GM21367 (cell line): ENCODE measurements at regions not wholly inside any gene's neighbourhood (a gene's known extent, or its start where the extent isn't known, plus 50 kb on each side); places are given as distances from the start of the nearest gene placed in this dataset.
"Not testable (repeated sequence)": the region's sequence is repeated elsewhere in the genome, so short reads cannot be mapped to it uniquely, and the experiment has no call there.

Experiments used
- ATAC-seq: cut with Tn5 transposase; IDR thresholded peaks from one replicate; pipeline ENCODE4 v1.9.1; 2021; ENCODE audit not compliant: unreplicated experiment

DNA sequence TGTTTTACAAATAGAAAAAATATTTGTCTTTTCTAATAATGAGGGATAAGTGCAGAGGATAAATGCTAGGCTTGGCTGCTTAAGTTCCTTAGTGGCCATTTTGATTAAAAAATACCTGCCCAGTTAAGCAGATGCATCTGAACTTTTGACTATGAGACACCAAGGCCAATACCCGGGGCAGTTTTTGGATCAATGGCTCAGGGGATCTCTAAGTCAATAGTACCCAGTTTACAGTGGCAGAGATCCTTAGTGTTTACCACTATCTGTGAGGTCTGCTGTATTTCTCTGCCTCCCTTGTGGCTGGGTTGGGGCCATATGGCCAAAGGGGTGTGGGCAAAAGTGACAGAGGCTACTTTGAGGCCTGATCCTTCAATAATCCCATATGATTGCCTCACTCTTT lies 184.5 kb upstream of the MAST4 start:
- no peak for ATAC-seq

DNA sequence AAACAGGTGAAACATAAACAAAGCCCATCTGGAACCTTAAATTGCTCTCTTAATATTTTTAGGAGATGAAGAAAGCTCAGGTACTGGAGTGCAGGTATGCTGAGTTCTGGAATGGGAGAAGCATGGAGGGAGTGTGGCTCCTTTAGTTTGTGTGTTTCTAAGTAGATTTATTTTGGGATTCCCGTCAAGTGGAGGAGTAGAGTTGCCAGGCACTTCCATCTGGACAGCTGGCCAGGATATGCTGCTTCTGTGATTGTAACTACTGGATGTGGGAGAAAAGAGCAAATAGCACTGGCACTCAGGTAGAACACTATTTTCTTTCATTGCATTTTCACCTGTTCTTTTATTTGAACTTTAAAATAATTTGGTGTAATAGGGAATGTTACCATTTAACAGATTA lies 182.3 kb upstream of the MAST4 start:
- ATAC-seq = no peak

DNA sequence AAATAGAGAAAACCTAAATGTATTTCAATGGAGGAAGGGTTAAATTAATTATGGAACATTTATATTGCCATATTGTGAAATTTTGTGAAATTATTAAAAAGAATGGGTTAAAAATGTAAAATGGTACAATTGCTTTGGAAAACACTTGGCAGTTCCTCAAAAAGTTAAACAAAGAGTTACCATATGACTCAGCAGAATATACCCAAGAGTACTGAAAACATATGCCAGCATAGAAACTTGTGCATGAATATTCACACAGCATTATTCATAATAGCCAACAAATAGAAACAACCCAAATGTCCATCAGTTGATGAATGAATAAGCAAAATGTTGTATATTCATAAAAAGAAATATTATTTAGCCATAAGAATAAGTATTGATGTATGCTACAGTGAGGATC lies 181.0 kb upstream of the MAST4 start:
- ATAC-seq = no peak

DNA sequence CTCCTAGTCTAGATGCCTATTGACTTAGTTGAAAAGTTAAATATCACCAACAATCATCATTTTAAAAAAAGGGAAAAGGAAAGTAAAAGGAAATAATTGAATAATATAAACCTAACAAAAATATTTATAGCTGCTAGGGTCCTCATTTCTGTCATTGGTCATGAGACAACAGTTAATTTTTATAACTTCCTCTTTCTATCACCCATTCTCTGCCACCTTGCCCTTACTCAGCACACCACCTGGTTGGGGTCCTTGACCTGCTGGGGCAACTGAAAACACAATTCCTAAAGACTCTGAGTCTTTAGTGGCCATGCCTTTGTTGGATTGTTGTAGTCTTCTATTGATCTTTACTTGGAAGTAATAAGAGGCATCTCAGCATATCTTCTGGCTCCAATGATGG lies 179.5 kb upstream of the MAST4 start:
- no peak for ATAC-seq

DNA sequence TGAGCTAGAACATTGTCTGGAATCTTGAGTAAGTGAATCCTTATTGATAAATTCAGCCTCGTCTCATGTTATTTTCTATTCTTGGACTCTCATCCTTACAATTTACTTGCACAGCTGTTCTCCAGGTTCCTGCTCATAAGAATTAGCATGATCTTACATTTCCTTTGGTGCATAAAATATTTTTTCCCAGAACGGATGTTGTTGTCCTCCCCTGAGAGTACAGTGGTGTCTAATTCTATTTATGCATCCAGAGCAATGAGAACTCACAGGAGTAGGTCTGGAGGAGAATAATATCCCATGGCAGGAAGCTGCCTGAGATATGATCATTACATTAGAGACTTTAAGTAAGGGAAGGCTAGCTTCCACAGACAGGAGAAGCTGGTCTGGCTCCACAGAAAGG lies 178.4 kb upstream of the MAST4 start:
- ATAC-seq = no peak

DNA sequence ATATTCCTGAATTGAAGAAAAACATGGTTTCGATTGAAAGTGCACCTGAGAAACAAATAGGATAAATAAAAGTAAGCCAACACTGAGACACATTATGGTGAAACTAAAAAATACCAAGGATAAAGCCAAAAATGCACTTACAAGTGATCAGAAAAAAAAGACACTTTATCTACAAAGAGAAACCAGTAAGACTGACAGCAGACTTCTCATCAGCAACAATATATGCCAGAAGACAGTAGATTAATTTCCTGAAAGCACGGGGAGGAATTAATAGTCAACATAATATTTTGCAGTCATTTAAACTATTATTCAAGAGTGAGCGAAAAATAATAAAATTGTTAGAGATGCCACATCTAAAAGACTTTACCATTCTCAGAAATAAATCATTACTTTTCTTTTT lies 172.7 kb upstream of the MAST4 start:
- ATAC-seq = no peak

DNA sequence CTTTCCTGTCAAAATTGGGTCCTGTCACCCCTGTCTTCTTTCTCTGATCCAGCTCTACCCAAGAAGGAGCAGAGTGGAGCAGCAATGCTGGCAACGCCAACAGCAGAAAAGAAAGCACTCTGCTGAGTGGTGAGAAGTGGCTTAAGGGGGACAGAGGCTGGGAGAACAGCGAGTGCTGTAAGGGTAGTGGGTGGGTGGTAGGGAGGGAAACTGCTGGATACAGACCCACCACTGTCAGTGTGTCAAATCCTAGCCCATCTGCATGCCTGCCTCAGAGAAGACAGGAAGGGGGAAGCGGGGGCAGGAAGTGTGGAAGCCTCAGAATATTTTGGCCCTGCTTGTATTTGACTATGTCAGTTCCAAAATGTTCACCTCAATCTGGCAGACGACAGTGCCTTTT lies 170.4 kb upstream of the MAST4 start:
- ATAC-seq = no peak

DNA sequence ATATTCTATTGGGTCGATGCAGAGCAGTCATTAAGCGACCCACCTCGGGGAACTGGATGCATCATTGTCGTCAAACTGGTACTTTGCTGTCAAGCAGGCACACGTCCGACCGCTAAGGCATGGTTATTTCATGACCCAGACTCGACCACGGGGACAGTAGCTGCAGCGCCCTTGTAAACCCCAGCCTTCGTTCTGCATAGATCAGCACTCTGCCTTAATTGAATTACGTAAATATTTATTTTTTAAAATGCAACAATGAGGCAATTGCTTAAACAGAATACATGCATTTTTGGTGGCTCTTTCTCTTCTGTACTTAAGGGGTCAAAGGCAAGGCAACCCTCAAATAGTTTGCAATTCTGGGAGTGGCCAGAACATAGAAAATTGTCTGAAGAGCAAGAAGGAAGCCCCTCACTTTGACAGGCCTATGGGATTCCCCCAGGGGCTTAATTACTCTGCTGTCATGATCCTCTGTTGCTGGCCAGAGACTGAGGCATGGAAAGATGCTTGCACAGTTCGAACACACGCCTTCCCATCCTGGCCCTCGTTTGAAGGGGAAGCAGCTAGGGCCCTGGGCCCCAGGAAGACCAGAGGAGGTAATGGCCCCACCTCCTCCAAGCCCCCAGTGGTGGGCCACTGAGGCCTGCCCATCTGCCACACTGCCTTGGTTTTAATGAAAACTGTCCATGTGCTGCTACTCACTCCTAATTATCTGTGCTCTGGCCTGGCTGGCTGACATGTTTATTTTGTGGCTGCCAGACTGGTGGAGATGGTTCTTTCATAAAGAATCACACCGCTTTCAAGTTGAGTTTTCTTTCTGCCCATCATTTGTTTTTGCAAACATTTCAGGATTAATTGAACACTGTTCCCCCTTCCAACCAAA lies 169.7 kb upstream of the MAST4 start:
- no peak for ATAC-seq

DNA sequence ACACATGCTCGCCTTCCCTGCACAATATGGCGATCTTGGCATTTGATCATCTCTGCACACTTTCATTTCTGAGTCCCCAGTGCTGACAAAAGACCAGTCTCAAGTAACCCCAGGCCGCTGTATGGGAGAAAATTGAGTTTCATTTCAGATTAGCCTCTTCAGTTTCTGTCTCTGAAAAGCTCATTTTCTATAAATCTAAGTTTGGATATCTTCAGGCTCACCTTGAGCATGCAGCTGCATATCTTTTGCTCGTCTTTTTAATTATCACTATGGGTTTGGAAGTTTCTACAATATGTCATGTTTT lies 169.1 kb upstream of the MAST4 start:
- ATAC-seq = no peak

DNA sequence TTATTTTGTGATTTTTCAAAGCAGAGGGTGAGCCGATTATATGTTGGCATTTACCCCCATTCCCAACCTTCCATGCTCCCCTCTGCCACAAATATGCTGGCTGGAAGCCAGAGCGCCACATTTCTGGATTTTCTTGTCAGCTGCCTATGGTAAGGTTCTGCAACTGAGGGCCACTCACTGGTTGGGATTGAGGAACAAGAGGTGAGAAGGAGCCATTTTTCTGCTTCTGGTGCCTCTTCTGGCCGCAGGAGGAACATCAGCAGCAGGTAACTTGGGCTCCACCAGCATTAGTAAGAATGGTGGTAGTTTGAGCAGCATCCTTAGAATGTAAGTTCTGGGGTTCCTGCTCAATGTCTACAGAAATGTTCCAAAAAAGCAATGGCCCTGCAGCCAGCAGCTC lies 159.5 kb upstream of the MAST4 start:
- ATAC-seq = no peak

DNA sequence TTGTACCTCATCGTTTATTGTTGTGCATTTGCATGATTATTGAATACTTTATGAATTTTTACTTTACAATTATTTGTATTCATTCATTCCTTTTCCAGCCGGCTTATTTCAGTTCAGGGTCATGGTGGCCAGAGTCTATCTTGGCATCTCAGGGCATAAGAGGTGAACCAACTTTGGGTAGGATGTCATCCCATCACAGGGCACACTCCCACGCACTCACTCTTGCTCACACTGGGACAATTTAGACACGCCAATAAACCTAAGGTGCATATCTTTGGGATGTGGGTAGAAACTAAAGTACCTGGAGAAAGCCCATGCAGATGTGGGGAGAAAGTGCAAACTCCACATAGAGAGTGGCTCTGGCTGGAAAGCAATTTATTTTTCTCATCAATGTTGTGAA lies 158.1 kb upstream of the MAST4 start:
- no peak for ATAC-seq

DNA sequence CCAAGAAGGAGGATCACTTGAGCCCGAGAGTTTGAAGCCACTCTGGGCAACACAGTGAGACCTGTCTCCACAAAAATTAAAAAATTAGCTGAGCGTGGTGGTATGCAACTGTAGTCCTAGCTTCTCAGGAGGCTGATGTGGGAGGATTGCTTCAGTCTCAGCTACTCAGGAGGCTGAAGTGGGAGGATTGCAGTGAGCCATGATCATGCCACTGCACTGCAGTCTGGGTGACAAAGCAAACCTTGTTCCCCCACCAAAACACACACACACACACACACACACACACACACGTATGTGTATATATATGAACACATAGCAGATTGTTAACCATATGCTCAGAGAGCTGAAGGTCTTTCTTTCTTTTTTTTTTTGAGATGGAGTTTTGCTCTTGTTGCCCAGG lies 157.5 kb upstream of the MAST4 start:
- ATAC-seq = no peak

DNA sequence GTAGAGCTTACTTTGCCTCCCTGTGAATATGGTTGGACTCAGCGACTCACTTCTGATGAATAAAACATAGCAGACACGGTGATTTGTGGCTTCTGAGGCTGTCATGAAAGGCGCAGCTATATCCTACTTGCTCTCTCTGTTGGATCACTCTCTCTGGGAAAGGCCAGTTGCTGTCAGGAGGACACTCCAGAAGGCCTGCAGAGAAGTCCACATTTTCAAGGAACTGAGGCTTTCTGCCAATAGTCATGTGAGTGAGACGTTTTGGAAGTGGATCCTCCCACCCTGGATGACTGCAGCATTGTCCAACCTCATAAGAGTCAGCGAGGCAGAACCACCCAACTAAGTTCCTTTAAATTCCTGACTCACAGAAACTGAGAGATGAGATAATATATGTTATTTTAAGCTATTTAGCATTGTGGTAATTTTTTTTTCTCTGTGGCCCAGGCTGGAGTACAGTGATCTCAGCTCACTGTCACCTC lies 156.0 kb upstream of the MAST4 start:
- ATAC-seq = no peak

DNA sequence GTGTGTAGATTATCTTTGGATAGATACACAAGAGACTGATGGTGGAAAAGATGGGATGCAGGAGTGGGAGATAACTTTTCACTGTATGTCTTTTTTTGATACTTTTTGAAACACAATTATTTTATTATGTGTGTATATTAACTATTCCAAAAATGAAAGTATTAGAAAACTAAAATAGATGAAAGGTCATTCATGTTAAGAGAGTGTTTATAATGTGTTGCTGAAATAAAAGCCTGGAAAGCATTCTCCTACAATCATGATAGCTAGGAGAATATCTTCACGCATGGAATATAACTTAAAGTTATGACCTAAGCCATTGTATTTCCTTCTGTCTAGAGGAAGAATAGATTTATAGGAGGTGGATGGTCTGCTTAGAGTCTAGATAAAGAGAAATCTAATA lies 154.8 kb upstream of the MAST4 start:
- ATAC-seq = no peak

DNA sequence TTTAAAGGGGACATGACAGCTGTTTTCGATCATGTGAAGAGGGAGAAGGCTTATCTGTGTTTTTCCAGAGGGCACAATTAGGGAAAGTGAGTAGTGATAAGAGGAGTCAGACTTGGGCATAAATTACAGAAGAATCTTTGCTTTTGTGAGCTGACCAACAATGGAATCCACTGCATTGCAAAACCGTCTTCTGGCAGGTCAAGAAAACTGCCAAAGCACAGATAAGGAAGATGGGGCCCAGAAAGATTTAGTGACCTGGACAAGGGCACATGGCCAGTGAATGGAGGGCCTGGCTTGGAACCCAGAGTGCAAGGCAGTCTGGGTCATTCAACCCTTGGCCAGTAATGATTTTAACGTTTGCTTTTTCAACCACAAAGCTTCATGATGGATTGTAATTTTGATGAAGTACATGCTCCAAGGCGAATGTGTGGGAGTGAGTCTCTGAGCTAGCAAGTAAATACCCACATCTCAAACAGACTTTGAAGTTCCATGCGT lies 153.2 kb upstream of the MAST4 start:
- ATAC-seq = no peak

DNA sequence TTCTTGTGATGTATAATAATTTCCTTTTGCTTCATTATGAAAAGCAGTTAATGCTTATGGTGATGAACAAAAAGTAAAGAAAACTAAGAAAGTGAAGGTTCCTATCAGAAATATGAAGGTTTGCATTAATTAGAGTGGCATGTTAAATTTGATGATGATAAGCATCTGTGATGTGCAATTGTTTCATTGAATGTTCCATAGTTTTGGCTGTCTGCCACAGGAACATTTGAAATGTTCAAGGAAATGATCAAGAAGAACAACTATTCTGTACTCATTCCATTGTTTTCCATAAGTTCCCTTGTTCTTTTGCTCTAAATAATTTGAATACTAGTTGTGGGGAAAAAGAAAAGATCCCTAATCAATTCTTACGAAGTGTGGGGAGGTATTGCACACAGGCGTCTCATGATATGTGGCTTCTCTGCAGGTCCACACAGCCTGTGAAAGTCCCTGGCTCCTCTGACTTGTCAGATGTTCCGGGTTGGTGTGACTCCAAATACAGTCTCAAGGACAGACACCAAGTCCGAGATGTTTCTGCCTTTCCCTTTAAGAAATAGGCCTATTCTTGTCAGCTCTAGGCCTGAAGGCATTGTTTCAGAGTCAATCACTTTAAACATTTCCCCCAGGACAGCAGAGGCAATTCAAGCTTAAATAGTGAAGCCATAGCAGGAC lies 152.6 kb upstream of the MAST4 start:
- no peak for ATAC-seq

DNA sequence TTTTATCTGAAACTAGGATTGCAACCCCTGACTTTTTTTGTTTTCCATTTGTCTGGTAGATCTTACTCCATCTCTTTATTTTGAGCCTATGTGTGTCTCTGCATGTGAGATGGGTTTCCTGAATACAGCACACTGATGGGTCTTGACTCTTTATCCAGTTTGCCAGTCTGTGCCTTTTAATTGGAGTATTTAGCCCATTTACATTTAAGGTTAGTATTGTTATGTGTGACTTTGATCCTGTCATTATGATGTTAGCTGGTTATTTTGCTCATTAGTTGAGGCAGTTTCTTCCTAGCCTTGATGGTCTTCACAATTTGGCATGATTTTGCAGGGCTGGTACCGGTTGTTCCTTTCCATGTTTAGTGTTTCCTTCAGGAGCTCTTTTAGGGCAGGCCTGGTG lies 148.1 kb upstream of the MAST4 start:
- not testable (repeated sequence) for ATAC-seq

DNA sequence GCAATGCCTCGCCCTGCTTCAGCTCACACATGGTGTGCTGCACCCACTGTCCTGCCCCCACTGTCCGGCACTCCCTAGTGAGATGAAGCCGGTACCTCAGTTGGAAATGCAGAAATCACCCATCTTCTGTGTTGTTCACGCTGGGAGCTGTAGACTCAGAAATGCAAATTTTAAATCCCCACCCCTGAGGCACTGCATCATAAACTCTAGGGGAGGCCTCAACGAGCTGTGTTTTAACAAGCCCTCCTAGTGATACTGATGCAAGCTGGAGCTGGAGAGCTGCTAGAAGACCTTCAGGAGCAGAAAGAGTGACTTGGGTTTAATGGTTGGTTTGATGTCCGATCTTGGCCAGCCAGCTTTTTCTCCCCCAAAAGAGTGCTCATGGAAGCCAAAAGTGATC lies 146.0 kb upstream of the MAST4 start:
- ATAC-seq = no peak

DNA sequence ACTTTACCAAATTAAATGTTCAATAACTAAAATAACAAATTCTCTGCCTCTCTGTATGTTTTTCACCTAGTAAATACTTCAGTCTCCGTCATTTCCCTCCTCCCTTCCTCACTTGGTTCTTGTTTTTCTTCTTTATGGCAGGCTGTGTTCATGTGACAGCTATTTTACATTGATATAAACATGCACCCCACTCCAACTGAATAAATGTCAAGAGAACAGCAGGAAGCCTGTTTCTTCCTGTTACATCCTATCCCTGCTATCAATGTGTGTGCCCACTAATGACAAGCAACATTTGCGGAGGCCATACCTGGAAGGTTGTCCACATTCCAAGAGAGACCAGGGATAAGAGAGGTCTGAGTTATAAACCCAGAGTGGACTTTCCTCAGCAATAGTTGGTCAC lies 145.2 kb upstream of the MAST4 start:
- ATAC-seq = no peak

DNA sequence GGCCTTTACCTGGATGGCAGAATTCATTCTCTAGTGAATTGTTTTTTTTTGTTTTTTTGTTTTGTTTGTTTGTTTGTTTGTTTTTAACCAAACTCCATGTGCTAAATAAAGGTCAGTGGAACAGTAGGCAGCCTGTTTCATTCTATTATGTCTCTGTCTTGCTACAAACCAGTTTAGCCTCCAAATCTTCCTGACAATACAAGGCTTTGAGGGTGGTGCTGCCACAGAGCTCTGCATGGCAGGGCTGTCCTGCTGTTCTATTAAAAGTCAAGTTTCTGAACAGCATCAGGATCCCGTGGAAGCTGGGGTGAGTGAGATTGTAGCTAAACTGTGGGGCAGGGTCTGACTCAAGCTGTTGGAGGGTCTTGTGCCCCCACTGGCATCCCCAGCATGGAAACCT lies 144.1 kb upstream of the MAST4 start:
- no peak for ATAC-seq

DNA sequence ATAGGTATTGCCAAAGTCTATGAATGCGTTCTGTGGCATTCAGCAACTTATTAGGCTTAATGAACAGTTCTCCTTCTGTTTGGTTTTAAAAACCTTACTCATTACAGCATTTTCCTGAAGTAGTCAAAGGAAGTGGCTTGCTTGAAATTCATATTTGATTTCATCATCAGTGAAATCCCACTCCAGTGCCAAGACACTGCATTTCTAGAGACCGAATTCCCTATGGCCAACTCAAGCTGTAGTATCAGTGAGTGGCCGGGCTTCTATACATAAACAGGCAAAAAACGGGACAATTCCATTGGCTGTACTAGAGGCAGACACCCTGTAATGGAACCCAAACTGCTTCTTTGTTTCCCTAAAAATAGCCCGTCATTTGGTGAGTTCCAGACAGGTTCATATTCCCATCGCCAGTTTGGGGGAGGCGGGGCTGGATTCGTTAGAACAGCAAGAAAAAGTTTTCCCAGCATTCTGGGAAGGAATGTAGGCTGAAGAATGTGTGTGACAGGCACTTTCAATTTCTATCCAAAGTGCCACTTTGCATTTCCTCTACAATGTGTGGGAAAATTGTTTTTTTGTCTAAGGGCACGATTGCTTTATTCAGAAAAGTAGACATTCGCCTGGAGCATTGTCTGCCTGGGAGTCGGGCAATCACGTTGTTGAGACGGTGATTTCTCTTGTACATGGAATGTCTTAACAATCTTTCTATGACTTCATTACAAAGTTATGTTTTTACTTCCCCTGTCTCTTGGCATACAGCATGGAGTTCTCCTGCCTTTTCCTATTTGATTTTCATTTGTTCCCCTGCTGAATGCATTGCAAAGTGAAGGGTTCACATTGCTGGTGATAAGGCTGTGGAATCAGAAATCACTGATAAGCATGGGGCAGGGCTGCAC lies 141.8 kb upstream of the MAST4 start:
- ATAC-seq = no peak

DNA sequence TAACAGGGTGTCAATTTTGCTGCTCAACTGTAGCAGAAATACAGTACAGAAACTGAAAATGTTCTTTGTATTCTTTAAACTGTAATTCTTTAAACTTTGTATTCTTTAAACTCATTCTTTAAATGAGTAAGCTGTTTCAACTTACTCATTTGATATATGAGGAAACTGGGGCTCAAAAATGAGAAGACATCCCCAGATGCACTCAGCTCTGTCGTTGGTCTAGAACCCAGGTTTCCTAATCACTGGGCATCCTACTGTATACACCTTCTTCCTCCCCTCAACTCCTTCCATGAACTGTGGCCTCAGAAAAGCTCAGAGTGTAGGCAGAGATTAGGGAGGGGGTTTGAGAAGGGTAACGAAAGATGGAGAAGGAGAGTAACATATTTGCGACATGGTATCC lies 136.5 kb upstream of the MAST4 start:
- ATAC-seq = no peak
